Mesenchymal stem cell (in vitro differentiated cells and primary cell): ENCODE measurements at regions not wholly inside any gene's neighbourhood (a gene's known extent, or its start where the extent isn't known, plus 50 kb on each side); places are given as distances from the start of the nearest gene placed in this dataset.

Experiments used
- DNase-seq: peaks from one replicate; pipeline ENCODE4 v3.0.0-alpha.2; 2013
- H2AFZ ChIP-seq: one replicate; pipeline ENCODE4 v1.6.1; 2013; ENCODE audit warnings: low read depth, mild to moderate bottlenecking, control low read depth, inconsistent platforms, low read length, moderate library complexity
- H2AK5ac ChIP-seq: 2 replicates; pipeline ENCODE4 v1.6.1; 2013; ENCODE audit warnings: low read length, moderate library complexity, mild to moderate bottlenecking, inconsistent platforms; ENCODE audit not compliant: severe bottlenecking
- H2BK120ac ChIP-seq: one replicate; pipeline ENCODE4 v1.6.1; 2013; ENCODE audit warnings: low read depth, mild to moderate bottlenecking, inconsistent platforms, low read length, moderate library complexity
- H2BK12ac ChIP-seq, 2 experiments: one replicate each; pipeline ENCODE4 v1.6.1; 2013; ENCODE audit warnings: inconsistent platforms in 2 of 2, low read length in 2 of 2, mild to moderate bottlenecking in 2 of 2, moderate library complexity in 2 of 2, control low read depth in 1 of 2
- H2BK15ac ChIP-seq: one replicate; pipeline ENCODE4 v1.6.1; 2013; ENCODE audit warnings: mild to moderate bottlenecking, low read depth, inconsistent platforms; ENCODE audit not compliant: poor library complexity, severe bottlenecking
- H2BK5ac ChIP-seq: 2 replicates; pipeline ENCODE4 v1.6.1; 2013; ENCODE audit warnings: low read depth, mild to moderate bottlenecking, low read length, control low read depth, inconsistent platforms; ENCODE audit not compliant: poor library complexity, severe bottlenecking
- H3K14ac ChIP-seq, 2 experiments: one replicate each; pipeline ENCODE4 v1.6.1; 2013; ENCODE audit warnings: inconsistent platforms in 2 of 2, low read length in 2 of 2, control low read depth in 1 of 2, mild to moderate bottlenecking in 1 of 2, moderate library complexity in 1 of 2
- H3K18ac ChIP-seq, 2 experiments: one replicate each; pipeline ENCODE4 v1.6.1; 2013; ENCODE audit warnings: inconsistent platforms in 2 of 2, low read length in 2 of 2, control low read depth in 1 of 2, low read depth in 1 of 2, mild to moderate bottlenecking in 1 of 2
- H3K23ac ChIP-seq, 2 experiments: one replicate each; pipeline ENCODE4 v1.6.1; 2013; ENCODE audit warnings: inconsistent platforms in 2 of 2, low read length in 2 of 2, mild to moderate bottlenecking in 2 of 2, moderate library complexity in 2 of 2, control low read depth in 1 of 2
- H3K27ac ChIP-seq: 2 replicates; pipeline ENCODE4 v1.5.1; 2013; ENCODE audit warnings: mild to moderate bottlenecking, moderate library complexity, low read length, control low read depth, inconsistent platforms; ENCODE audit not compliant: poor library complexity, severe bottlenecking
- H3K27me3 ChIP-seq, 2 experiments: 2 replicates each; pipeline versions ENCODE4 v1.6.1 to v1.7.0; 2013; ENCODE audit warnings: low read length in 2 of 2, mild to moderate bottlenecking in 2 of 2, moderate library complexity in 2 of 2, control low read depth in 1 of 2, inconsistent platforms in 1 of 2; ENCODE audit not compliant: control insufficient read depth in 1 of 2, insufficient read depth in 1 of 2
- H3K36me3 ChIP-seq, 2 experiments: 2 replicates each; pipeline versions ENCODE4 v1.6.1 to v1.7.0; 2013; ENCODE audit warnings: low read length in 2 of 2, control low read depth in 1 of 2, inconsistent platforms in 1 of 2, low read depth in 1 of 2, mild to moderate bottlenecking in 1 of 2; ENCODE audit not compliant: insufficient read depth in 2 of 2, control insufficient read depth in 1 of 2
- H3K4ac ChIP-seq, 2 experiments: one replicate each; pipeline ENCODE4 v1.6.1; 2013; ENCODE audit warnings: inconsistent platforms in 2 of 2, low read length in 2 of 2, mild to moderate bottlenecking in 2 of 2, moderate library complexity in 2 of 2, control low read depth in 1 of 2, low read depth in 1 of 2
- H3K4me1 ChIP-seq: 2 replicates; pipeline ENCODE4 v1.6.1; 2013; ENCODE audit warnings: low read depth, low read length, control low read depth; ENCODE audit not compliant: control insufficient read depth, insufficient read depth
- H3K4me2 ChIP-seq: 2 replicates; pipeline ENCODE4 v1.6.1; 2013; ENCODE audit warnings: low read length, mild to moderate bottlenecking, inconsistent platforms; ENCODE audit not compliant: poor library complexity, severe bottlenecking
- H3K4me3 ChIP-seq, 2 experiments: 2 replicates each; pipeline versions ENCODE4 v1.5.1 to v1.7.0; 2013; ENCODE audit warnings: low read length in 2 of 2, mild to moderate bottlenecking in 2 of 2, control low read depth in 1 of 2, low read depth in 1 of 2; ENCODE audit not compliant: insufficient read depth in 1 of 2
- H3K79me1 ChIP-seq: replicated peaks from 2 replicates; pipeline ENCODE4 v1.6.1; 2013; ENCODE audit warnings: mild to moderate bottlenecking, control low read depth, low read length, inconsistent platforms; ENCODE audit not compliant: poor library complexity, severe bottlenecking
- H3K9ac ChIP-seq: 2 replicates; pipeline ENCODE4 v1.7.0; 2013; ENCODE audit warnings: mild to moderate bottlenecking, low read length, moderate library complexity
- H3K9me3 ChIP-seq: 2 replicates; pipeline ENCODE4 v1.7.0; 2013; ENCODE audit warnings: mild to moderate bottlenecking, low read length; ENCODE audit not compliant: control insufficient read depth
- H4K8ac ChIP-seq: one replicate; pipeline ENCODE4 v1.6.1; 2013; ENCODE audit warnings: inconsistent platforms, mild to moderate bottlenecking, low read length, moderate library complexity
- H4K91ac ChIP-seq: one replicate; pipeline ENCODE4 v1.6.1; 2013; ENCODE audit warnings: mild to moderate bottlenecking, low read length, inconsistent platforms
- WGBS: methylation state at CpG from one replicate; pipeline ENCODE4 v1.1.7; 2013; ENCODE audit warnings: mixed read lengths; 5-methylcytosine and 5-hydroxymethylcytosine counted together

GRCh38 chr3:6719999-6720398 is 140.9 kb upstream of the GRM7 start:
- Histone ChIP-seq H3K36me3 (no peaks in the 10 kb centered on the region), H3K9ac (no peak overlapping the region), H2AFZ (no peak overlapping the region), H2BK15ac (no peak overlapping the region), H3K4me3 (no peak overlapping the region), H3K27ac (no peak overlapping the region), H3K4me1 (no peaks in the 10 kb centered on the region), H3K23ac (no peak overlapping the region), H3K9me3 (peaks cover 4% of the 10 kb centered on the region), H3K4ac (no peak overlapping the region), H2BK12ac (no peak overlapping the region), H2BK5ac (no peak overlapping the region), H4K91ac (no peak overlapping the region), H3K27me3 (no peaks in the 10 kb centered on the region), H3K18ac (no peak overlapping the region), H4K8ac (no peak overlapping the region), H3K14ac (no peak overlapping the region), H3K4me2 (no peak overlapping the region), H2BK120ac (no peak overlapping the region), H3K79me1 (no peaks in the 10 kb centered on the region), H2AK5ac (no peak overlapping the region)
- no peak for DNase-seq

GRCh38 chr3:6721491-6721890 is 139.4 kb upstream of the GRM7 start:
- Histone ChIP-seq H4K8ac (no peak overlapping the region), H2BK120ac (no peak overlapping the region), H4K91ac (no peak overlapping the region), H2AFZ (no peak overlapping the region), H3K79me1 (no peaks in the 10 kb centered on the region), H2BK12ac (no peak overlapping the region), H3K27me3 (no peaks in the 10 kb centered on the region), H3K4me2 (no peak overlapping the region), H2BK15ac (no peak overlapping the region), H3K18ac (no peak overlapping the region), H3K4me1 (no peaks in the 10 kb centered on the region), H3K9ac (no peak overlapping the region), H3K4me3 (no peak overlapping the region), H3K27ac (no peak overlapping the region), H2BK5ac (no peak overlapping the region), H2AK5ac (no peak overlapping the region), H3K36me3 (no peaks in the 10 kb centered on the region), H3K14ac (no peak overlapping the region), H3K9me3 (peaks cover 10% of the 10 kb centered on the region), H3K4ac (no peak overlapping the region), H3K23ac (no peak overlapping the region)
- DNase-seq: no peak
- WGBS: 76% methylated on average over 4 of the region's 4 CpGs

- H3K4me3 ChIP-seq: no peak overlapping the region
- no peak overlapping the region for H3K27ac ChIP-seq
- no peak overlapping the region for H3K23ac ChIP-seq
- H3K9ac ChIP-seq: no peak overlapping the region
- H3K27me3 ChIP-seq: no peaks in the 10 kb centered on the region
- H2AK5ac ChIP-seq: no peak overlapping the region
- H2BK120ac ChIP-seq: no peak overlapping the region
- peaks cover 16% of the 10 kb centered on the region for H3K9me3 ChIP-seq
- H2BK12ac ChIP-seq: no peak overlapping the region
- no peaks in the 10 kb centered on the region for H3K79me1 ChIP-seq
- H4K91ac ChIP-seq: no peak overlapping the region
- H3K18ac ChIP-seq: no peak overlapping the region
- H3K14ac ChIP-seq: no peak overlapping the region
- no peaks in the 10 kb centered on the region for H3K36me3 ChIP-seq
- no peak overlapping the region for H3K4me2 ChIP-seq
- no peak overlapping the region for H4K8ac ChIP-seq
- no peak overlapping the region for H3K4ac ChIP-seq
- no peak overlapping the region for H2BK15ac ChIP-seq
- DNase-seq: no peak
- no peak overlapping the region for H2AFZ ChIP-seq
- H3K4me1 ChIP-seq: no peaks in the 10 kb centered on the region
- no peak overlapping the region for H2BK5ac ChIP-seq
Observed at GRCh38 chr3:6723205-6723604, 137.7 kb upstream of the GRM7 start.

GRCh38 chr3:6726811-6727210 is 134.1 kb upstream of the GRM7 start:
- Histone ChIP-seq H2AFZ (no peak overlapping the region), H2BK120ac (no peak overlapping the region), H2BK5ac (no peak overlapping the region), H3K9me3 (peaks cover 11% of the 10 kb centered on the region), H4K8ac (no peak overlapping the region), H3K4ac (no peak overlapping the region), H2AK5ac (no peak overlapping the region), H3K79me1 (no peaks in the 10 kb centered on the region), H3K4me2 (no peak overlapping the region), H3K9ac (no peak overlapping the region), H3K27me3 (no peaks in the 10 kb centered on the region), H2BK15ac (no peak overlapping the region), H3K36me3 (no peaks in the 10 kb centered on the region), H3K23ac (no peak overlapping the region), H4K91ac (no peak overlapping the region), H3K4me3 (no peak overlapping the region), H3K18ac (no peak overlapping the region), H3K14ac (no peak overlapping the region), H3K4me1 (no peaks in the 10 kb centered on the region), H2BK12ac (no peak overlapping the region), H3K27ac (no peak overlapping the region)
- no peak for DNase-seq
